Chondrocyte (in vitro differentiated cells): ENCODE measurements at regions not wholly inside any gene's neighbourhood (a gene's known extent, or its start where the extent isn't known, plus 50 kb on each side); places are given as distances from the start of the nearest gene placed in this dataset.

Source experiments
- DNase-seq: peaks from one replicate; pipeline ENCODE4 v3.0.0; 2021; ENCODE audit warnings: mixed read lengths, low spot score
- H3K27ac Mint-ChIP-seq: one replicate; pipeline ENCODE4 v1.8.0; 2021; ENCODE audit warnings: mild to moderate bottlenecking, moderate library complexity, mixed read lengths; ENCODE audit not compliant: unreplicated experiment
- H3K27me3 Mint-ChIP-seq: 2 replicates; pipeline ENCODE4 v1.8.0; 2021; ENCODE audit warnings: low read depth, mixed read lengths
- H3K36me3 Mint-ChIP-seq: 2 replicates; pipeline ENCODE4 v1.8.0; 2021; ENCODE audit warnings: low read depth, mixed read lengths
- H3K4me1 Mint-ChIP-seq: 2 replicates; pipeline ENCODE4 v1.8.0; 2021; ENCODE audit warnings: low read depth, mild to moderate bottlenecking, mixed read lengths
- H3K4me3 Mint-ChIP-seq: one replicate; pipeline ENCODE4 v1.8.0; 2021; ENCODE audit warnings: mild to moderate bottlenecking, moderate library complexity, mixed read lengths; ENCODE audit not compliant: unreplicated experiment
- H3K9me3 Mint-ChIP-seq: 2 replicates; pipeline ENCODE4 v1.8.0; 2021; ENCODE audit warnings: low read depth, mixed read lengths
- TF ChIP-seq, protein P1 (sequence below): fragments of 200-600 bp; sonication (generic); IDR thresholded peaks from 2 replicates; pipeline ENCODE4 v1.5.0; 2021; ENCODE audit warnings: antibody characterized with exemption, mild to moderate bottlenecking, moderate library complexity

DNA sequence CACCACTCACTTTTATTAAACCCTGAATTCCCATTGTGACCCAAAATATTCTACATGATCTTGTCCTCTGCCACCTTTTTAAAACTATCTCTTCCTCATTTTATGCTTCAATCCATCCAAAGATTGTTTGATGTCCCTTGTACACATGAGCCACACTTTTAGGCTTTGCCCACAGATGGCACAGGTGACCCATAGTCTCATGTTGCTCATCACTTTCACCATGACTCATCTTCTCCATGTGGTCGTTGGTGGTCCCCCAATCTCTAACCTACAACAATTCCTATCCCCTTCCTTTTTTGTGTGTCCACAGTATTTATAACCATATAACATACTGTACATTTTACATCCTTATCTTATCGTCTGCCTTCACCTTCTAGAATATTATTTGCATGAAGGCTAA, 271.5 kb upstream of the ZWINT start:
- DNase-seq = no peak
- peaks cover 1% of the 10 kb centered on the region for H3K27me3 Mint-ChIP-seq
- no peaks in the 10 kb centered on the region for H3K36me3 Mint-ChIP-seq
- no peaks in the 10 kb centered on the region for H3K4me1 Mint-ChIP-seq
- H3K9me3 Mint-ChIP-seq = peaks cover 11% of the 10 kb centered on the region
- TF ChIP-seq, protein P1, sequence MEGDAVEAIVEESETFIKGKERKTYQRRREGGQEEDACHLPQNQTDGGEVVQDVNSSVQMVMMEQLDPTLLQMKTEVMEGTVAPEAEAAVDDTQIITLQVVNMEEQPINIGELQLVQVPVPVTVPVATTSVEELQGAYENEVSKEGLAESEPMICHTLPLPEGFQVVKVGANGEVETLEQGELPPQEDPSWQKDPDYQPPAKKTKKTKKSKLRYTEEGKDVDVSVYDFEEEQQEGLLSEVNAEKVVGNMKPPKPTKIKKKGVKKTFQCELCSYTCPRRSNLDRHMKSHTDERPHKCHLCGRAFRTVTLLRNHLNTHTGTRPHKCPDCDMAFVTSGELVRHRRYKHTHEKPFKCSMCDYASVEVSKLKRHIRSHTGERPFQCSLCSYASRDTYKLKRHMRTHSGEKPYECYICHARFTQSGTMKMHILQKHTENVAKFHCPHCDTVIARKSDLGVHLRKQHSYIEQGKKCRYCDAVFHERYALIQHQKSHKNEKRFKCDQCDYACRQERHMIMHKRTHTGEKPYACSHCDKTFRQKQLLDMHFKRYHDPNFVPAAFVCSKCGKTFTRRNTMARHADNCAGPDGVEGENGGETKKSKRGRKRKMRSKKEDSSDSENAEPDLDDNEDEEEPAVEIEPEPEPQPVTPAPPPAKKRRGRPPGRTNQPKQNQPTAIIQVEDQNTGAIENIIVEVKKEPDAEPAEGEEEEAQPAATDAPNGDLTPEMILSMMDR = no peak
- no peak overlapping the region for H3K4me3 Mint-ChIP-seq
- no peak overlapping the region for H3K27ac Mint-ChIP-seq

GRCh38 chr10:56624082-56624481, 263.0 kb upstream of the ZWINT start:
- no peak overlapping the region for H3K27ac Mint-ChIP-seq
- no peak for DNase-seq
- H3K4me3 Mint-ChIP-seq = no peak overlapping the region
- H3K27me3 Mint-ChIP-seq = peaks cover 1% of the 10 kb centered on the region
- TF ChIP-seq, protein P1 = no peak
- H3K4me1 Mint-ChIP-seq = no peaks in the 10 kb centered on the region
- no peaks in the 10 kb centered on the region for H3K36me3 Mint-ChIP-seq
- no peaks in the 10 kb centered on the region for H3K9me3 Mint-ChIP-seq

DNA sequence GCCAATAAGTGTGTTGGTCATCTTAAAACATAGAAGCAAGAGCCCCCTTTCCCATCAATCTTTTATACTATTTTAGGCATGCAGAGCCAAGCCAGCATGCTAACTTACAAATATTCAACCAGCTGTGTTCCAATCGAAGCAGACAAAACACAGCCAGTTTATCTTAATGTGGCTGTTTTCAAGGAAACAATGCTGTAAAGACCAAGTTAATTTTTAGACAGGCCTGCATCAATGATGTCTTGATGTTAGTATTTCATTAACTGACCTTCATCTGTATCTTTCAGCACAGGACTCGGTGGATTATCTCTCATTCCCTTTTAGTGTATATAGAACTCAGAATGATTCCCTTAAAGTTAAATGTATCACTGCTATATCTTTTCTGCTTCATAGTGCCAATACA, 262.0 kb upstream of the ZWINT start:
- Mint-ChIP-seq H3K9me3 (no peaks in the 10 kb centered on the region), H3K27me3 (peaks cover 1% of the 10 kb centered on the region), H3K4me3 (no peak overlapping the region), H3K27ac (no peak overlapping the region), H3K36me3 (no peaks in the 10 kb centered on the region), H3K4me1 (no peaks in the 10 kb centered on the region)
- TF ChIP-seq, protein P1 = no peak
- DNase-seq = no peak

GRCh38 chr10:56622335-56622973, 261.4 kb upstream of the ZWINT start:
- DNase-seq = no peak
- no peaks in the 10 kb centered on the region for H3K27me3 Mint-ChIP-seq
- H3K27ac Mint-ChIP-seq = no peak overlapping the region
- no peaks in the 10 kb centered on the region for H3K36me3 Mint-ChIP-seq
- H3K9me3 Mint-ChIP-seq = no peaks in the 10 kb centered on the region
- H3K4me1 Mint-ChIP-seq = no peaks in the 10 kb centered on the region
- no peak overlapping the region for H3K4me3 Mint-ChIP-seq
- TF ChIP-seq, protein P1 = no peak

DNA sequence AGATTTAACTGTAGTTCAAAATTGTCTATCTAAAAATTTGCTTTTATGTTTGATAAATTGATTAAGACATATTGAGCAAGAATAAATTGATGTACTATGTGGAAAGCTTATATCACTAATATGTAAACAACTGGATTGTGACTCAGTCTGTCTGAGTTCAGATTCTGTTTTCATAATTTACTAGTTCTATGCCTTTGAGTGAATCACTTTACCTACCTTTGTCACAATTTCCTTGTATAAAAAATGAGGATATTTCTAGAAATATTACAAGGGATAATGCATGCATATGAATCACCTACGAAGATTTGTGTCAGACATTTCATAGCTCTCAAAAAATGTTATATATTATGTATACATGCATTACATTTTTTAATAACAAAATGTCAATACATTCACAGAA, 245.1 kb upstream of the ZWINT start:
- no peaks in the 10 kb centered on the region for H3K36me3 Mint-ChIP-seq
- no peak overlapping the region for H3K4me3 Mint-ChIP-seq
- no peak for DNase-seq
- TF ChIP-seq, protein P1 = no peak
- no peak overlapping the region for H3K27ac Mint-ChIP-seq
- H3K27me3 Mint-ChIP-seq = peaks cover 7% of the 10 kb centered on the region
- no peaks in the 10 kb centered on the region for H3K4me1 Mint-ChIP-seq
- no peaks in the 10 kb centered on the region for H3K9me3 Mint-ChIP-seq
